GM19023 (cell line): ENCODE measurements at regions not wholly inside any gene's neighbourhood (a gene's known extent, or its start where the extent isn't known, plus 50 kb on each side); places are given as distances from the start of the nearest gene placed in this dataset.

ENCODE experiments used
- ATAC-seq: cut with Tn5 transposase; IDR thresholded peaks from one replicate; pipeline ENCODE4 v1.9.1; 2021; ENCODE audit warnings: mild to moderate bottlenecking, moderate library complexity; ENCODE audit not compliant: unreplicated experiment

GRCh38 chr1:217315346-217315745, 315.5 kb downstream of the GPATCH2 start:
- ATAC-seq, result no peak

GRCh38 chr1:217313096-217313495, 317.8 kb downstream of the GPATCH2 start:
- no peak for ATAC-seq

GRCh38 chr1:217311766-217312165, 319.1 kb downstream of the GPATCH2 start:
- ATAC-seq, result no peak

GRCh38 chr1:217311269-217311668, 319.6 kb downstream of the GPATCH2 start:
- no peak for ATAC-seq

- ATAC-seq, result no peak
These were observed 349.6 kb downstream of the GPATCH2 start for GRCh38 chr1:217281332-217281731.

- ATAC-seq, result no peak
These were observed 355.1 kb downstream of the GPATCH2 start for GRCh38 chr1:217275655-217276398.

- ATAC-seq, result no peak
These were observed 355.8 kb downstream of the GPATCH2 start for GRCh38 chr1:217274927-217275654.

- no peak for ATAC-seq
These were observed 356.5 kb downstream of the GPATCH2 start for GRCh38 chr1:217274416-217274815.

GRCh38 chr1:217273866-217274265, 357.0 kb downstream of the GPATCH2 start:
- no peak for ATAC-seq

GRCh38 chr1:217272385-217272784, 358.5 kb downstream of the GPATCH2 start:
- ATAC-seq, result no peak

GRCh38 chr1:217270101-217270500, 360.8 kb downstream of the GPATCH2 start:
- ATAC-seq, result no peak

- no peak for ATAC-seq
These were observed 362.8 kb downstream of the GPATCH2 start for GRCh38 chr1:217268058-217268457.

GRCh38 chr1:217261636-217262035, 369.3 kb downstream of the GPATCH2 start:
- no peak for ATAC-seq

GRCh38 chr1:217260676-217261075, 370.2 kb downstream of the GPATCH2 start:
- ATAC-seq, result no peak

GRCh38 chr1:217253985-217254384, 376.9 kb downstream of the GPATCH2 start:
- ATAC-seq, result no peak

GRCh38 chr1:217253351-217253750, 377.5 kb downstream of the GPATCH2 start:
- no peak for ATAC-seq

- no peak for ATAC-seq
These were observed 379.8 kb downstream of the GPATCH2 start for GRCh38 chr1:217251121-217251520.

- ATAC-seq, result no peak
These were observed 381.0 kb downstream of the GPATCH2 start for GRCh38 chr1:217249857-217250256.

GRCh38 chr1:217244971-217245370, 385.9 kb downstream of the GPATCH2 start:
- ATAC-seq, result no peak

GRCh38 chr1:217240656-217241055, 390.2 kb downstream of the GPATCH2 start:
- no peak for ATAC-seq

GRCh38 chr1:217238945-217239344, 391.9 kb downstream of the GPATCH2 start:
- ATAC-seq, result no peak

- ATAC-seq, result no peak
These were observed 400.5 kb downstream of the GPATCH2 start for GRCh38 chr1:217230412-217230811.
